DND-41 (cell line): ENCODE measurements at regions not wholly inside any gene's neighbourhood (a gene's known extent, or its start where the extent isn't known, plus 50 kb on each side); places are given as distances from the start of the nearest gene placed in this dataset.

Source experiments
- ATAC-seq: fragments of 200-7000 bp; cut with Tn5 transposase; 3 replicates; pipeline ENCODE4 v1.9.1; 2021; ENCODE audit warnings: low read depth; ENCODE audit not compliant: insufficient read depth
- DNase-seq: peaks from one replicate; pipeline ENCODE4 v3.0.0-alpha.2; 2020
- H2AFZ ChIP-seq: 2 replicates; pipeline ENCODE4 v1.6.0; 2012; ENCODE audit warnings: low read depth, low read length
- H3K27ac ChIP-seq: 2 replicates; pipeline ENCODE4 v1.5.1; 2012; ENCODE audit warnings: low read length, inconsistent platforms
- H3K27me3 ChIP-seq: fragments of 200-600 bp; sonication (generic); 2 replicates; pipeline ENCODE4 v1.6.0; 2012; ENCODE audit warnings: low read length, mild to moderate bottlenecking, inconsistent platforms; ENCODE audit not compliant: insufficient read depth, poor library complexity
- H3K36me3 ChIP-seq: 2 replicates; pipeline ENCODE4 v1.5.1; 2012; ENCODE audit warnings: low read length, inconsistent platforms; ENCODE audit not compliant: insufficient read depth
- H3K4me1 ChIP-seq: 2 replicates; pipeline ENCODE4 v1.5.1; 2012; ENCODE audit warnings: mild to moderate bottlenecking, low read length; ENCODE audit not compliant: insufficient read depth
- H3K4me2 ChIP-seq: 2 replicates; pipeline ENCODE4 v1.6.0; 2012; ENCODE audit warnings: mild to moderate bottlenecking, moderate library complexity, low read length, inconsistent platforms; ENCODE audit not compliant: insufficient read depth
- H3K4me3 ChIP-seq, 2 experiments: fragments of 200-600 bp in 1 of 2; shearing (Covaris generic) in 1 of 2; 2 replicates each; pipeline ENCODE4 v1.5.1; 2012 to 2016; ENCODE audit warnings: inconsistent platforms in 2 of 2, low read length in 2 of 2, mild to moderate bottlenecking in 2 of 2, low read depth in 1 of 2, moderate library complexity in 1 of 2
- H3K79me2 ChIP-seq: 2 replicates; pipeline ENCODE4 v1.6.0; 2012; ENCODE audit warnings: low read length, inconsistent platforms; ENCODE audit not compliant: insufficient read depth
- H3K9ac ChIP-seq: 2 replicates; pipeline ENCODE4 v1.6.0; 2012; ENCODE audit warnings: low read depth, mild to moderate bottlenecking, inconsistent platforms, low read length, moderate library complexity
- H3K9me3 ChIP-seq: 2 replicates; pipeline ENCODE4 v1.5.1; 2012; ENCODE audit warnings: low read length, moderate library complexity, mild to moderate bottlenecking, inconsistent platforms; ENCODE audit not compliant: insufficient read depth, severe bottlenecking
- H4K20me1 ChIP-seq: 2 replicates; pipeline ENCODE4 v1.6.0; 2012; ENCODE audit warnings: low read length; ENCODE audit not compliant: insufficient read depth
- CTCF ChIP-seq: IDR thresholded peaks from 2 replicates; pipeline ENCODE4 v1.5.1; 2012; ENCODE audit warnings: borderline replicate concordance, low read length, moderate library complexity, mild to moderate bottlenecking; ENCODE audit not compliant: poor library complexity, severe bottlenecking; ENCODE audit errors: extremely low read depth
- EZH2 ChIP-seq: IDR thresholded peaks from 3 replicates; pipeline ENCODE4 v1.6.1; 2012; ENCODE audit warnings: borderline replicate concordance, low read depth, mild to moderate bottlenecking, moderate library complexity, low read length, inconsistent platforms; ENCODE audit not compliant: severe bottlenecking

GRCh38 chr2:203585516-203585915, 50.4 kb upstream of the RAPH1 start:
- H3K79me2 ChIP-seq = no peaks in the 10 kb centered on the region
- ATAC-seq (no peak), DNase-seq (no peak)

GRCh38 chr2:203586206-203586605, 51.1 kb upstream of the RAPH1 start:
- Histone ChIP-seq H3K4me2 (no peak overlapping the region), H3K9ac (no peak overlapping the region), H4K20me1 (no peaks in the 10 kb centered on the region), H3K4me3 (no peak overlapping the region), H3K9me3 (no peaks in the 10 kb centered on the region), H2AFZ (no peak overlapping the region), H3K27me3 (no peaks in the 10 kb centered on the region), H3K27ac (no peak overlapping the region), H3K79me2 (no peaks in the 10 kb centered on the region), H3K4me1 (peaks cover 6% of the 10 kb centered on the region; the same call in 1 of the 2 replicates), H3K36me3 (no peaks in the 10 kb centered on the region)
- DNase-seq (no peak), ATAC-seq (no peak)
- TF ChIP-seq EZH2 (no peak), CTCF (no peak)

More at GRCh38 chr2:203585516-203585915, 50.4 kb upstream of the RAPH1 start:
- Histone ChIP-seq H3K4me1 (peaks cover 6% of the 10 kb centered on the region; the same call in 1 of the 2 replicates), H4K20me1 (no peaks in the 10 kb centered on the region), H3K9me3 (no peaks in the 10 kb centered on the region), H3K27me3 (no peaks in the 10 kb centered on the region), H3K36me3 (no peaks in the 10 kb centered on the region), H3K9ac (no peak overlapping the region), H3K4me3 (no peak overlapping the region), H2AFZ (no peak overlapping the region), H3K27ac (no peak overlapping the region), H3K4me2 (no peak overlapping the region)
- TF ChIP-seq EZH2 (no peak), CTCF (no peak)

GRCh38 chr2:203586696-203587095, 51.6 kb upstream of the RAPH1 start:
- H3K4me2 ChIP-seq = no peak overlapping the region

More at GRCh38 chr2:203586696-203587095, 51.6 kb upstream of the RAPH1 start:
- no peaks in the 10 kb centered on the region for H3K79me2 ChIP-seq
- no peak overlapping the region for H3K27ac ChIP-seq
- H3K36me3 ChIP-seq = no peaks in the 10 kb centered on the region
- ATAC-seq = no peak
- no peak for TF ChIP-seq CTCF
- TF ChIP-seq EZH2 = no peak
- H3K4me1 ChIP-seq = peaks cover 6% of the 10 kb centered on the region; the same call in 1 of the 2 replicates
- no peaks in the 10 kb centered on the region for H3K9me3 ChIP-seq
- DNase-seq = no peak
- no peak overlapping the region for H3K9ac ChIP-seq
- no peaks in the 10 kb centered on the region for H3K27me3 ChIP-seq
- H3K4me3 ChIP-seq = no peak overlapping the region
- no peaks in the 10 kb centered on the region for H4K20me1 ChIP-seq
- H2AFZ ChIP-seq = no peak overlapping the region
